ENCODE measurements at regions not wholly inside any gene's neighbourhood (a gene's known extent, or its start where the extent isn't known, plus 50 kb on each side); places are given as distances from the start of the nearest gene placed in this dataset.

- no peaks in the 10 kb centered on the region for H3K4me1 ChIP-seq (ENCODE audit: low read depth, poor library complexity, severe bottlenecking)
- no peak overlapping the region for H3K27ac ChIP-seq
- H3K36me3 ChIP-seq (ENCODE audit: insufficient read depth), result no peaks in the 10 kb centered on the region
- no peak overlapping the region for H3K4me2 ChIP-seq
- H3K79me2 ChIP-seq (ENCODE audit: insufficient read depth, low read depth), result no peaks in the 10 kb centered on the region
- H3K9ac ChIP-seq, result no peak overlapping the region
- H2AFZ ChIP-seq (ENCODE audit: low read depth), result no peak overlapping the region
- H4K20me1 ChIP-seq (ENCODE audit: insufficient read depth), result no peaks in the 10 kb centered on the region
- no peaks in the 10 kb centered on the region for H3K27me3 ChIP-seq (ENCODE audit: insufficient read depth, low read depth)
- TF ChIP-seq CTCF (conservative IDR thresholded peaks at IDR 0.05; ENCODE audit: low read depth, low read length), result no peak
- no peak overlapping the region for H3K4me3 ChIP-seq (IDR thresholded peaks at IDR 0.05; ENCODE audit: insufficient read depth, low read depth, low read length)
Observed at GRCh38 chr16:35180970-35181369, 1721.6 kb downstream of the TP53TG3F start.

GRCh38 chr16:35181422-35182030 is 1722.1 kb downstream of the TP53TG3F start:
- Histone ChIP-seq H3K4me2 (no peak overlapping the region), H3K79me2 (ENCODE audit: insufficient read depth, low read depth) (no peaks in the 10 kb centered on the region), H2AFZ (ENCODE audit: low read depth) (no peak overlapping the region), H3K36me3 (ENCODE audit: insufficient read depth) (no peaks in the 10 kb centered on the region), H3K4me1 (ENCODE audit: low read depth, poor library complexity, severe bottlenecking) (no peaks in the 10 kb centered on the region), H4K20me1 (ENCODE audit: insufficient read depth) (no peaks in the 10 kb centered on the region), H3K27ac (no peak overlapping the region), H3K27me3 (ENCODE audit: insufficient read depth, low read depth) (no peaks in the 10 kb centered on the region), H3K9ac (no peak overlapping the region), H3K4me3 (IDR thresholded peaks at IDR 0.05; ENCODE audit: insufficient read depth, low read depth, low read length) (no peak overlapping the region)
- no peak for TF ChIP-seq CTCF (conservative IDR thresholded peaks at IDR 0.05; ENCODE audit: low read depth, low read length)

- H3K27me3 ChIP-seq (ENCODE audit: insufficient read depth, low read depth), result no peaks in the 10 kb centered on the region
- no peak for TF ChIP-seq CTCF (conservative IDR thresholded peaks at IDR 0.05; ENCODE audit: low read depth, low read length)
- H3K27ac ChIP-seq, result no peak overlapping the region
- H4K20me1 ChIP-seq (ENCODE audit: insufficient read depth), result no peaks in the 10 kb centered on the region
- H3K4me3 ChIP-seq (IDR thresholded peaks at IDR 0.05; ENCODE audit: insufficient read depth, low read depth, low read length), result no peak overlapping the region
- H2AFZ ChIP-seq (ENCODE audit: low read depth), result no peak overlapping the region
- no peaks in the 10 kb centered on the region for H3K79me2 ChIP-seq (ENCODE audit: insufficient read depth, low read depth)
- no peak overlapping the region for H3K9ac ChIP-seq
- H3K4me2 ChIP-seq, result no peak overlapping the region
- no peaks in the 10 kb centered on the region for H3K4me1 ChIP-seq (ENCODE audit: low read depth, poor library complexity, severe bottlenecking)
- H3K36me3 ChIP-seq (ENCODE audit: insufficient read depth), result no peaks in the 10 kb centered on the region
Observed at GRCh38 chr16:35182043-35182677, 1722.7 kb downstream of the TP53TG3F start.

- H3K4me2 ChIP-seq, result no peak overlapping the region
- H3K27ac ChIP-seq, result no peak overlapping the region
- no peak overlapping the region for H3K4me3 ChIP-seq (IDR thresholded peaks at IDR 0.05; ENCODE audit: insufficient read depth, low read depth, low read length)
- H3K4me1 ChIP-seq (ENCODE audit: low read depth, poor library complexity, severe bottlenecking), result no peaks in the 10 kb centered on the region
- no peak overlapping the region for H2AFZ ChIP-seq (ENCODE audit: low read depth)
- no peaks in the 10 kb centered on the region for H3K27me3 ChIP-seq (ENCODE audit: insufficient read depth, low read depth)
- H3K36me3 ChIP-seq (ENCODE audit: insufficient read depth), result no peaks in the 10 kb centered on the region
- no peaks in the 10 kb centered on the region for H4K20me1 ChIP-seq (ENCODE audit: insufficient read depth)
- H3K9ac ChIP-seq, result no peak overlapping the region
- H3K79me2 ChIP-seq (ENCODE audit: insufficient read depth, low read depth), result no peaks in the 10 kb centered on the region
- no peak for TF ChIP-seq CTCF (conservative IDR thresholded peaks at IDR 0.05; ENCODE audit: low read depth, low read length)
Observed at GRCh38 chr16:35182943-35183550, 1723.6 kb downstream of the TP53TG3F start.

Data from KMS-11 (cell line).